Right lobe of liver (tissue), 6 donors: ENCODE measurements at regions not wholly inside any gene's neighbourhood (a gene's known extent, or its start where the extent isn't known, plus 50 kb on each side); places are given as distances from the start of the nearest gene placed in this dataset.

ENCODE experiments used
- ATAC-seq, 4 donors: fragments of 200-7000 bp; cut with Tn5 transposase; one replicate each; pipeline ENCODE4 v1.9.1; 2020; ENCODE audit warnings: mild to moderate bottlenecking in 4 of 4, moderate library complexity in 4 of 4
- DNase-seq, 3 donors: peaks; one replicate each; pipeline ENCODE4 v3.0.0-alpha.2; 2020
- H3K27ac ChIP-seq, 3 donors: fragments of 200-600 bp; one replicate each; pipeline ENCODE4 v1.8.0; 2022
- H3K27me3 ChIP-seq, 2 donors: fragments of 200-600 bp; one replicate each; pipeline ENCODE4 v1.8.0; 2022
- H3K36me3 ChIP-seq, 4 donors: fragments of 200-600 bp; sonication (generic) in 1 of 4; one replicate each; pipeline versions ENCODE4 v1.5.1 to v1.8.0; 2017 to 2022; ENCODE audit warnings: control low read depth in 1 of 4
- H3K4me1 ChIP-seq, 4 donors: fragments of 200-600 bp; sonication (generic) in 1 of 4; one replicate each; pipeline versions ENCODE4 v1.5.1 to v1.8.0; 2017 to 2022; ENCODE audit warnings: control low read depth in 1 of 4
- H3K4me3 ChIP-seq, 3 donors: fragments of 200-600 bp; one replicate each; pipeline ENCODE4 v1.8.0; 2022
- H3K9me3 ChIP-seq, 4 donors: fragments of 200-600 bp; sonication (generic) in 1 of 4; one replicate each; pipeline versions ENCODE4 v1.5.1 to v1.8.0; 2017 to 2022; ENCODE audit warnings: control low read depth in 1 of 4
- CTCF ChIP-seq, 4 donors: fragments of 200-600 bp in 3 of 4; fragments of 450-650 bp in 1 of 4; IDR thresholded peaks; one replicate each; pipeline versions ENCODE4 v1.5.1 to v1.8.0; 2016 to 2022; ENCODE audit warnings: antibody characterized with exemption in 4 of 4, mild to moderate bottlenecking in 2 of 4
- POLR2A ChIP-seq: fragments of 450-650 bp; IDR thresholded peaks from one replicate; pipeline ENCODE4 v1.6.1; 2017; ENCODE audit warnings: antibody characterized with exemption, mild to moderate bottlenecking
- WGBS: methylation state at CpG from one replicate; pipeline ENCODE4 v1.1.6; 2018; ENCODE audit warnings: low coverage, low lambda C conversion rate; ENCODE audit not compliant: insufficient coverage; ENCODE audit errors: missing lambda C conversion rate; 5-methylcytosine and 5-hydroxymethylcytosine counted together
- intact Hi-C, 2 donors: fragments of 100-400 bp; cut with DNase I; formaldehyde crosslinking; loops; one replicate each; pipeline versions ENCODE4 v1.11.2 to v1.14.1; 2022
- donor health status: DM: no; HTN: yes; CAD: no.
- donor health status: DM: no; HTN: no; CAD: no.
- donor health status: DM: no; HTN: no; CAD: no.
- donor health status: DM: no; HTN: yes; CAD: no.
- donor health status: DM: no; HTN: yes; CAD: no.

GRCh38 chr6:8342241-8342819 is 93.0 kb downstream of the SLC35B3 start:
- H3K4me1 ChIP-seq, result no peaks in the 10 kb centered on the region
- no peak for DNase-seq

GRCh38 chr6:8337147-8337546 is 98.2 kb downstream of the SLC35B3 start:
- intact Hi-C loops, result no loop called here
- H3K27me3 ChIP-seq, result no peaks in the 10 kb centered on the region
- no peak for ATAC-seq
- H3K4me1 ChIP-seq, result no peaks in the 10 kb centered on the region
- no peak for TF ChIP-seq CTCF (IDR thresholded peaks at IDR 0.05)
- TF ChIP-seq POLR2A, result no peak
- 30% methylated on average over 3 of the region's 4 CpGs for WGBS
- H3K36me3 ChIP-seq, result no peaks in the 10 kb centered on the region
- H3K4me3 ChIP-seq, result no peak overlapping the region
- H3K27ac ChIP-seq, result no peak overlapping the region
- no peaks in the 10 kb centered on the region for H3K9me3 ChIP-seq
- DNase-seq, result no peak

More at GRCh38 chr6:8342241-8342819, 93.0 kb downstream of the SLC35B3 start:
- no peak overlapping the region for H3K27ac ChIP-seq
- WGBS, result 72% methylated on average over 10 of the region's 10 CpGs
- H3K27me3 ChIP-seq, result no peaks in the 10 kb centered on the region
- H3K4me3 ChIP-seq, result no peak overlapping the region
- no peak for TF ChIP-seq POLR2A
- no peak for TF ChIP-seq CTCF (IDR thresholded peaks at IDR 0.05)
- no peak for ATAC-seq
- intact Hi-C loops, result no loop called here
- no peaks in the 10 kb centered on the region for H3K9me3 ChIP-seq
- no peaks in the 10 kb centered on the region for H3K36me3 ChIP-seq

- WGBS, result 64% methylated on average over 11 of the region's 11 CpGs
- Histone ChIP-seq H3K9me3 (no peaks in the 10 kb centered on the region), H3K4me1 (no peaks in the 10 kb centered on the region), H3K27me3 (no peaks in the 10 kb centered on the region), H3K4me3 (no peak overlapping the region), H3K27ac (no peak overlapping the region), H3K36me3 (no peaks in the 10 kb centered on the region)
- no peak for TF ChIP-seq POLR2A
- no peak for TF ChIP-seq CTCF (IDR thresholded peaks at IDR 0.05)
- intact Hi-C loops, result no loop called here
- DNase-seq, result no peak
- no peak for ATAC-seq
Measured at GRCh38 chr6:8336406-8337057, 98.8 kb downstream of the SLC35B3 start.

- WGBS, result 73% methylated on average over 7 of the region's 7 CpGs
- Histone ChIP-seq H3K27me3 (no peaks in the 10 kb centered on the region), H3K9me3 (no peaks in the 10 kb centered on the region), H3K27ac (no peak overlapping the region), H3K36me3 (no peaks in the 10 kb centered on the region), H3K4me1 (no peaks in the 10 kb centered on the region), H3K4me3 (no peak overlapping the region)
- TF ChIP-seq POLR2A (no peak), CTCF (IDR thresholded peaks at IDR 0.05) (no peak)
- intact Hi-C loops, result no loop called here
- ATAC-seq, result no peak
- no peak for DNase-seq
Measured at GRCh38 chr6:8335896-8336295, 99.4 kb downstream of the SLC35B3 start.
